GM18907 (cell line): ENCODE measurements at regions not wholly inside any gene's neighbourhood (a gene's known extent, or its start where the extent isn't known, plus 50 kb on each side); places are given as distances from the start of the nearest gene placed in this dataset.

Experiments
- ATAC-seq: cut with Tn5 transposase; IDR thresholded peaks from one replicate; pipeline ENCODE4 v1.9.1; 2021; ENCODE audit warnings: mild to moderate bottlenecking, moderate library complexity; ENCODE audit not compliant: unreplicated experiment

GRCh38 chr9:17846948-17847655 is 268.2 kb downstream of the SH3GL2 start:
- ATAC-seq = no peak

- no peak for ATAC-seq
Observed at GRCh38 chr9:17847908-17848307, 269.0 kb downstream of the SH3GL2 start.

DNA sequence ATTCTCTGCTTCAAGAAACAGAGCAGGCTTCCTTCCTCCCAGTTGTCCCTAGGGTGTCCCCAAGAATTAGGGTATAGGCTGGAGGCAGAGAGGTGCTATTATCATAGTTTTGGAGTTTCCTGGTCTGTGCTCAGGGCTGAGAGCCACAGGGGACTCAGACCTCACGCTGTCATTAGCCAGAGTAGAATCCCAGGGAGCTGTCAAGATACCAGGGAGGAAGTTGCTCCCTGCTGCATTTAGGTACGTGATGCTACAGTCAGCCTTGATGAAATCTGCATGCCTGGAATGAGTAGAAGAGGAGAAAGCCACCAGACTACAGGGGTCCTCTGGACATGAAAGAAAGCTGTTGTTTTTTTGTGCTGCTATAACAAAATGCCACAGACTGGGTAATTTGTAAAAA is 273.2 kb downstream of the SH3GL2 start:
- no peak for ATAC-seq

- ATAC-seq = no peak
Observed at GRCh38 chr9:17854487-17854886, 275.6 kb downstream of the SH3GL2 start.

GRCh38 chr9:17856995-17857394 is 278.1 kb downstream of the SH3GL2 start:
- no peak for ATAC-seq

- ATAC-seq = no peak
Observed at GRCh38 chr9:17859228-17859627, 280.4 kb downstream of the SH3GL2 start.

- ATAC-seq = no peak
Observed at GRCh38 chr9:17859987-17860386, 281.1 kb downstream of the SH3GL2 start.

GRCh38 chr9:17862101-17862500 is 283.2 kb downstream of the SH3GL2 start:
- no peak for ATAC-seq

GRCh38 chr9:17862629-17863028 is 283.8 kb downstream of the SH3GL2 start:
- ATAC-seq = no peak

DNA sequence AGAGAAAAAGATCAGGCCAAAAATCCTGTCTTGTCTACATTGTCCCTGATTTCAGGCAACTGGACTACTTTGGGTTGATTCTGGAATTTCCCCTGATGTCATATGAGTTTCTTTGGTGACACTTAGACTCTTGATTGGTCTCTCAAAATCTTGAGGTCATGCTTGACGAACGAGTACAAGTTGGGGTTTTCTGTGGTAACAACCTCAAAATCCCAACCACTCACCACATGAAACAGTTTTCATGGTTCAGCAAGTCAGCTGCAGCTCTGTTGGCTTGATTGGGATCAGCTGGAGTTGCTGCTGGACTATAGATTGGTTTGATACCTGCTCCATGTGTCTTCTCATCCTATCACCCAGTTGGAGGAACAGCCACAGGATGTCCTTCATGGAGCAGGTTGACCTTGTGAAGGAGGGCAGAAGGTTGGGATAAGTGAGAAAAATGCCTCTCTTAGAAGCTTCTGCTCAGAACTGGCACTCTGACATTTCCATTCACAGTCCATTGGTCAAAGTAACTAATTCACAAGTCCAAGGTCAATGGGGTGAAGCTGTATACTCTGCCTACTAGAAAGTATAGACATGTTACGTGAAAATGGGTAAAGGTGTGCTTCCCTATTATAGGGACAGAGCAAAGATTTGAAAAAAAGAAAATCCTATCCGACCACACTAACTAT is 284.5 kb downstream of the SH3GL2 start:
- ATAC-seq = peak; percentile 95

GRCh38 chr9:17863924-17864323 is 285.1 kb downstream of the SH3GL2 start:
- ATAC-seq = no peak

DNA sequence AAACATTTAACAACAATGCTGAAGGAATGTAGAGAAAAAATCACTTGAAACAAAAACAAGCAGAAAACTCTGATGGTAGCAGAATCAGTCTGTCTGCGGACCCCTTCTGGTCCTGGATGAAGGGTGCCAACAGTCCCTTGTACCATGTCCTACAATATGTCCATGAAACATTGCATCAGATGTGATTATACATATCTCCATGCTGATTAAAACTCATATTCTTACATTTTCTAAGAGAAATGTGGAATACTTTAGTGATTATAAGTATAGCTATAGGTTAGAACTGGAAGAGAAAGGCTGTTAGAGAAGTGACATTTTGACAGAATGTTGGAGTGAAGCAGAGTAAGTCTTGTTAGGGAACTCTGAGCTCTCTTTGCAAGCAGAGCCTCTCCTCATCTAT is 286.1 kb downstream of the SH3GL2 start:
- ATAC-seq = no peak

GRCh38 chr9:17865881-17866280 is 287.0 kb downstream of the SH3GL2 start:
- no peak for ATAC-seq

- no peak for ATAC-seq
Observed at GRCh38 chr9:17870722-17871121, 291.9 kb downstream of the SH3GL2 start.

DNA sequence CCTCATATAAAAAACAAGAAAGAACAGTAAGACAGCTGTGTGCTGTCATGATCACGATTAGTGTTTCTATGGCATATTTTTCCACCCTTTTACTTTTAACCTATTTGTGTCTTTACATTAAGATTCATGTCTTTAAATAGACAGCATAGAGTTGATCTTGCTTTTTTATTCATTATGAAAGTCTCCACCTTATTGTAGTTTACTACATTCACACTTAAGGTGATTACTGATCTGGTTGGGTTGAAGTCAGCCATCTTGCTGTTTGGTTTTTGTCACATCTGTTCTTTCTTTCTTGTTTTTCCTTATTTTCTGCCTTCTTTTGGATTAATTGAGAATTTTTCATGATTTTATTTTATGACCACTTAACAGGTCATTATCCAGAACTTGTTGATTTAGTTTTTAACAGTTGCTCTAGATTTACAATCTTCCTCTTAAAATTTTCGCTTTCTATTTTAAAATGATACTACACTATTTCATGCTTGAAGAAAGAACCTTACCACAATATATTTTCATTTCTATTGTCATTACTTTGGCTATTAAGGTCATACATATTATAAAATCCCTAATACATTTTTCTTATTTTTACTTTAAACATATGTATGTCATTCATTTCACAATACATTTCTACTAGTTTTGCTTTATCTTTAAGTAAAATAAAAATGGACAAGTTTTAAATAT is 292.5 kb downstream of the SH3GL2 start:
- ATAC-seq = no peak

GRCh38 chr9:17875886-17876285 is 297.0 kb downstream of the SH3GL2 start:
- no peak for ATAC-seq

DNA sequence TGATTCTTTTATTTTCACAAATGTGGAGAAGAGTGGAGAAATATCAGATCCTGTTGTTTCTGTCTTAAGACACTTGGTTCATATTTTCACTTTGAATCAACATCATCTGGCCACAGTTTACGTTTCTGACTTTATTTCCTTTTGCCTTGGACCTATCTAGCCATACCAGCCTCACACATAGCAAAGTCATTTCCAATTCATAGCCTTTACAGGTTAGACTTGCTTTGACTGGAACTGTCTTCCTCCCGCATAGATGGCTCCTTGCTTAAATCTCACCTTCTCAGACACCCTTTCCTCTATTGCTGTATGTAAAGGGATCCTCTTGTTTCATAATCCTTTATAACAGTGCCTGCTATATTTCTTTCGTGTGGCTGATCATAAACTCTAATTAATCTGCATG is 297.8 kb downstream of the SH3GL2 start:
- ATAC-seq = peak; percentile 69

DNA sequence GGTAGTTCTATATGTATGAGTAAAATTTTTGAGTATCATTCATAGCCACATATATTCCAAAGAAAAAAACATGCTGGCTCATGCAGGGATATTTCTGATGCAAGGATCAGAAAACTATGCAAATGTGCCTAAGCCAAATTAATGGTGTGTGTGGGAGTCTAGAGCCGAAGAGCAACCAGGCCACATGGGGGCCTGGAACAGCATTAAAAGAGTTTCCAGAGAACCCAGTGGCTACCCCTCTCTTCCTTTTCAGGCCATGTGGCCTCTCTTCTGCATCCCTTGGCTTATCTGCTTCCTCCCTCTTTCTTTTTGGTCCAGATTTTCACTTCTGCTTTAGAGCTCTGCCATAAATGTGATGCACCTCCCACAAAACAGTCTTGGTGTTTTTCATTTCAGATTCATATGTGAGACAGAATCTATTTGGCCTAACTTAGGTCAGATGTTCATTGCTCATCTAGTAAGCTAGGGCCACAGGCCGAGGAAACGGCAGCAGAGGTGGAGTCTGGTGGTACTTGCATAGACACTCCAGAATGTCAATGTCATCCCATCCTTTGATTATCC is 300.0 kb downstream of the SH3GL2 start:
- ATAC-seq = peak; percentile 44

DNA sequence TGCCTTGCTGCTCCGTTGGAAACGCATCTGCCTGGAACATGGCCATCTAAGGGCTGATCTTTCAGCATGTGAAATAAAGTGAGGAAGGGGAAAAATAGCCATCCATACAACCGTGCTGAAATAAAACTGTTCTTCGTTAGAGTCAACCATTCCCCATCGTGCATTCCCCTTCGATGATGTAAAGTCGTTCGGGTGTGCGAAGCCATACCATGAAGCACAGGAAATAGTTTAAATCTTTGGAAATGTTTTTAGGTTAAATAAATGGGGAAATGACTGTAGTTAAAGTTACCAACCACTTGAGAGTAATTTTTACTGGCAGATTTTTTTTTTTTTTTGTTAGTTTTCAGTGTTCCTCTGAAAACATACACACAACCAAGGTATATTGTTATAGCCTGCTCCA is 302.5 kb downstream of the SH3GL2 start:
- no peak for ATAC-seq

DNA sequence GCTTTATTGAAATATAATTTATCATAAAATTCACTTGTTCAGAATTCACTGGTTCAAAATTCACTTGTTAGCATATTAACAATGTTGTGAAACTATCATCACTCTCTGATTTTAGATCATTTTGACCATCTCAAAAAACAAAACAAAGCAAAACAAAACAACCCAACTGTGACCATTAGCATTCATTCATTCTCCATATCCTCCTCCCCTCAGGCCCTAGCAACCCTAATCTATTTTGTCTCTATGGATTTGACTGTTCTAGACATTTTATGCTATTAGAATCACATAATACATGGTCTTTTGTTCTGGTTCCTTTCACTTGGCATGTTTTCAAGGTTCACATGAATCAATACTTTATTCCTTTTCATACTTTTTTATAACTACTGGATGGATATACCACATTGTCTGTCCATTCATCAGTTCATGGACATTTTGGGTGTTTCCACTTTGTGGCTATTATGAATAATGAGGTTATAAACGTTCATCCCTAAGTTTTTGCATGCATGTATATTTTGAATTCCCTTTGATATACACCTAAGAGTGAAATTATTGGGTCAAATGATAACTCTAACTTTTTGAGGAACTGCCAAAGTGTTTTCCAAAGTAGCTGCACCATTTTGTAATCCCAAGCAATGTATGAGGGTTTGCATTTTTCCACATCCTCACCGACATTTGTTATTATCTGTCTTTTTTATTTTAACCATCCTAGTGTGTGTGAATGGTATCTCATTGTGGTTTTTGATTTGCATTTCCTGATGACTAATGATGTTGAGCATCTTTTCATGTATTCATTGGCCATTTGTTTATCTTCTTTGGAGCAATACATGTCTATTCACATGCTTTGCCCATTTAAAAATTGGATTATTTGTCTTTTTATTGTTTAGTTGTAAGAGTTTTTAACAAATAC is 304.1 kb downstream of the SH3GL2 start:
- ATAC-seq = no peak

DNA sequence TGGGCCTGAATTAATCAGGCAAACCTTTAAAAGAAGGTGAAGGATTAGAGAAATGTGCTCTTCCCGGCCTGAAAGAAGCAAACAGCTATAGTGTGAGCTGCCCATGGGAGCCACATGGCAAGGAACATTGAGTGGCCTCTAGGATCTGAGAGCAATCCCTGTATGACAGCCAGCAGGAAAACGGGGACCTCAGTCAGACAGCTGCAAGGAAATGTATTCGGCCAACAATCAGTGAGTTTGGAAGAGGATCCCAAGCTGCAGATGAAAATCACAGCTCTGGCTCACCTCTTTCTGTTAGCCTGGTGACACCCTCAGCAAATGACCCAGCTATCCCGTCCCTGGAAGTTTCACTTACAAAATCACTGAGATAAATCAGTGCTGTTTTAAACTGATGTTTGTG is 309.2 kb downstream of the SH3GL2 start:
- no peak for ATAC-seq
